Stomach (tissue), 8 donors: ENCODE measurements at regions not wholly inside any gene's neighbourhood (a gene's known extent, or its start where the extent isn't known, plus 50 kb on each side); places are given as distances from the start of the nearest gene placed in this dataset.

ENCODE experiments used
- DNase-seq, 2 donors: peaks; one replicate each; pipeline versions ENCODE4 v3.0.0 to v3.0.0-alpha.2; 2013 to 2019
- H3K27ac ChIP-seq, 5 donors: fragments of 200-600 bp in 4 of 5; sonication (generic) in 4 of 5; one replicate each; pipeline ENCODE4 v1.5.1; 2013 to 2019; ENCODE audit warnings: mild to moderate bottlenecking in 1 of 5, moderate library complexity in 1 of 5
- H3K27me3 ChIP-seq, 3 donors: fragments of 200-600 bp; sonication (generic); one replicate each; pipeline ENCODE4 v1.5.1; 2017 to 2019; ENCODE audit warnings: mixed run types in 1 of 3
- H3K36me3 ChIP-seq, 4 donors: fragments of 200-600 bp; sonication (generic); 1 replicate in 3 of 4; 2 replicates in 1 of 4; pipeline ENCODE4 v1.5.1; 2016 to 2019
- H3K4me1 ChIP-seq, 4 donors: fragments of 200-600 bp; sonication (generic); one replicate each; pipeline ENCODE4 v1.5.1; 2016 to 2019
- H3K4me3 ChIP-seq, 4 donors: fragments of 200-600 bp; sonication (generic) in 3 of 4; one replicate each; pipeline ENCODE4 v1.5.1; 2016 to 2019; ENCODE audit warnings: mild to moderate bottlenecking in 1 of 4
- H3K9me3 ChIP-seq, 4 donors: fragments of 200-600 bp; sonication (generic); one replicate each; pipeline ENCODE4 v1.5.1; 2016 to 2019
- CTCF ChIP-seq, 7 experiments: fragments of 450-650 bp in 4 of 7; fragments of 200-600 bp in 3 of 7; sonication (generic) in 3 of 7; IDR thresholded peaks; one replicate each; pipeline ENCODE4 v1.5.1; 2016 to 2019; ENCODE audit warnings: antibody characterized with exemption in 7 of 7, control low read depth in 2 of 7, mild to moderate bottlenecking in 1 of 7
- EP300 ChIP-seq: sonication (generic); formaldehyde crosslinking; IDR thresholded peaks from one replicate; pipeline ENCODE4 v1.6.1; 2017; ENCODE audit warnings: antibody characterized with exemption
- POLR2A ChIP-seq, 4 donors: fragments of 450-650 bp; IDR thresholded peaks; one replicate each; pipeline ENCODE4 v1.6.1; 2016; ENCODE audit warnings: antibody characterized with exemption in 4 of 4, control low read depth in 2 of 4, mild to moderate bottlenecking in 1 of 4, moderate library complexity in 1 of 4
- POLR2AphosphoS5 ChIP-seq, 3 donors: sonication (generic); formaldehyde crosslinking; IDR thresholded peaks; one replicate each; pipeline ENCODE4 v1.6.1; 2016; ENCODE audit warnings: antibody characterized with exemption in 3 of 3
- WGBS, 5 donors: extraction: QIAGEN DNeasy Blood & Tissue Kit in 3 of 5; methylation state at CpG; one replicate each; pipeline versions ENCODE4 v1.1.5 to v1.1.7; 2013 to 2018; 5-methylcytosine and 5-hydroxymethylcytosine counted together
- intact Hi-C: fragments of 100-400 bp; cut with DNase I; formaldehyde crosslinking; loops from one replicate; pipeline ENCODE4 v1.15.1; 2023; ENCODE audit warnings: low total_unique reads
- donor health status: healthy with polysubstance abuse.
- donor health status: Bipolar disorder and iron deficiency.
- donor health status: healthy.

DNA sequence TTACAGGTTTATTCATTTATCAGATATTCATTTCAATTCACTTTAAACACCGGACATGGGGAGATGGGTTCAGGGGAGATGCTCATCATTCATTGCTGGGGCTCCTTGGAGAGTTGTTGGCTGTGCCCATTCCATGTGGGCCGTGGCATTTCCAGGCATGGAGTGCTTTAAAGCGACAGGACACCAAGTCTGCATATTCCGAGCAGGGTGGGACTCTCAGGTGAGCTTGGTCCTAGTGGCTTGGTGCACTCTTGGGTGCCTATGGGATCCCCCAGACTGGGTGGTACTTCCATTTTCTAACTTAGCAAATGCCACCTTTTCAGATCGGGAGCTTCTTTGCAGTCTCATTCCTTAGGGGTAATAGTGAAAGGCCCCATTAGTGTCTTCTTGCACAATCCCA lies 619.5 kb upstream of the CADM1 start:
- Histone ChIP-seq H3K4me1 (no peaks in the 10 kb centered on the region), H3K36me3 (no peaks in the 10 kb centered on the region), H3K4me3 (no peak overlapping the region), H3K9me3 (no peaks in the 10 kb centered on the region), H3K27me3 (peaks cover 0 to 4% (median 0%) of the 10 kb centered on the region in 3 donors), H3K27ac (no peak overlapping the region)
- TF ChIP-seq POLR2AphosphoS5 (IDR thresholded peaks at IDR 0.05) = no peak
- TF ChIP-seq EP300 = no peak
- DNase-seq = no peak
- WGBS, 5 donors = 88 to 93% (median 89%) methylated on average over 5 of the region's 5 CpGs
- intact Hi-C loops = no loop called here

DNA sequence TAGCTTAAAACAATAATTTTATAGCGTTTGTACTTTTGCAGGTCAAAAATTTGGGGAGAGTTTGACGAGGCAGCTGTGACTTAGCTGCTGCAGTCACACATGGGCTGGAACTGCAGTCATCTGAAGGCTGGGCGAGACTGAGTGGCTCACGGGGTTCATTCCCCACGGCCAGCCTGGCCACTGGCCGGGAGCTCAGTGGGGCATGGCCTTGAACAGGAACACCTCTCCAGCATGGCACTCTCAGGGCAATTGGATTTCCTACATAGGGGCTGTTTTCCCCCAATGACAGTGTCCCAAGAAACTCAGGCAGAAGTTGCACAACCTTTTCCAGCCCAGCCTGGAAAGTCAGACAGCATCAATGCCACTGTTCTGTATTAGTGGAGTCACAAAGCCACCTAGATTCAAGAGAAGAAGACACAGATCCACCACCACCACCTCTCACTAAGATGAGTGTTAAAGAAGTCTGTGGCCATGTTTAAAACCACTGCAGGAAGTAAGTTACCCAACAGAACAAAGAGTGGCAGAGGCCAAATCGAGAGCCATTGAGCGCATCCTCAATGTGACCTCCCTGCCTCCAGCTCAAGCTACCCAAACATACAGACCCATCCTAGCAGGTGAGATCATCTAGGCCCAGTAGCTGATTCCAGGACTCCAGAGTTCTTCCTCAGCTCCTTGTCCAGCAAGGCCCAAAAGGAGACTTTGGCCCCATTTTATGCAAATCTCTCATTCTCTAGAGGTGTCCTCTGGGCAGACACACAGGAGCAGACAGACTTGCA lies 618.7 kb upstream of the CADM1 start:
- 78 to 88% (median 86%) methylated on average over 8 of the region's 8 CpGs for WGBS, 5 donors
- intact Hi-C loops = no loop called here
- no peak for TF ChIP-seq EP300
- TF ChIP-seq POLR2A (IDR thresholded peaks at IDR 0.05) = no peak
- no peak overlapping the region for H3K4me3 ChIP-seq
- no peaks in the 10 kb centered on the region for H3K9me3 ChIP-seq
- H3K27ac ChIP-seq = no peak overlapping the region
- no peak for DNase-seq
- H3K4me1 ChIP-seq = no peaks in the 10 kb centered on the region
- peaks cover 0 to 9% (median 0%) of the 10 kb centered on the region in 3 donors for H3K27me3 ChIP-seq
- H3K36me3 ChIP-seq = no peaks in the 10 kb centered on the region

- intact Hi-C loops = no loop called here
- no peak overlapping the region for H3K27ac ChIP-seq
- WGBS, 5 donors = 89 to 91% (median 90%) methylated on average over 11 of the region's 11 CpGs
These were observed 614.9 kb upstream of the CADM1 start for GRCh38 chr11:116119158-116119557.

DNA sequence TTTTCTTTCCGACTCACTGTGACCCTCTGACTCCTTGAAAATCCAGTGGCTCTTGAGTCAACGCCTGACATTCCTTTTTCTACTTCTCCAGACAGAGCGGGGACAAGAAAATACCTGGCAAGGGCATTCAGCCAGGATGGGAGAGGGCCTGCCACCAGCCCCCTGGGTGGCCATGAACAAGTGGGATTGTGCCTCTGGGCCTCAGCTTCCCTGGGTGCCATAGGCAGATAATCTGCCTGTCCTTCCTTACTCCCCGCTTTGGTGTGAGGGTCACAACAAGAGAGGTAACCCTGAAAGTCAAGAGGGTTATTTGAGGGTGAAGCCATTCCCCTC lies 613.9 kb upstream of the CADM1 start:
- intact Hi-C loops = no loop called here
- 50 to 70% (median 57%) methylated on average over 4 of the region's 4 CpGs for WGBS, 5 donors
- Histone ChIP-seq H3K27ac (no peak overlapping the region), H3K36me3 (no peaks in the 10 kb centered on the region), H3K9me3 (peaks cover 0 to 15% (median 12%) of the 10 kb centered on the region in 4 donors), H3K4me3 (no peak overlapping the region), H3K27me3 (peaks cover 0 to 17% (median 0%) of the 10 kb centered on the region in 3 donors), H3K4me1 (no peaks in the 10 kb centered on the region)
- TF ChIP-seq POLR2AphosphoS5 (IDR thresholded peaks at IDR 0.05) (no peak), CTCF (IDR thresholded peaks at IDR 0.05) (no peak), POLR2A (IDR thresholded peaks at IDR 0.05) (no peak), EP300 (no peak)
- no peak for DNase-seq

More at GRCh38 chr11:116119158-116119557, 614.9 kb upstream of the CADM1 start:
- H3K9me3 ChIP-seq = peaks cover 0 to 5% (median 1%) of the 10 kb centered on the region in 4 donors
- peaks cover 0 to 17% (median 0%) of the 10 kb centered on the region in 3 donors for H3K27me3 ChIP-seq
- no peaks in the 10 kb centered on the region for H3K4me1 ChIP-seq
- H3K4me3 ChIP-seq = no peak overlapping the region
- H3K36me3 ChIP-seq = no peaks in the 10 kb centered on the region
- TF ChIP-seq POLR2AphosphoS5 (IDR thresholded peaks at IDR 0.05) (no peak), CTCF (IDR thresholded peaks at IDR 0.05) (no peak), EP300 (no peak), POLR2A (IDR thresholded peaks at IDR 0.05) (no peak)
- no peak for DNase-seq

GRCh38 chr11:116117331-116118137 lies 613.3 kb upstream of the CADM1 start:
- Histone ChIP-seq H3K4me1 (no peaks in the 10 kb centered on the region), H3K9me3 (peaks cover 0 to 19% (median 16%) of the 10 kb centered on the region in 4 donors), H3K4me3 (no peak overlapping the region), H3K36me3 (no peaks in the 10 kb centered on the region), H3K27me3 (peaks cover 0 to 17% (median 0%) of the 10 kb centered on the region in 3 donors), H3K27ac (no peak overlapping the region)
- TF ChIP-seq EP300 = no peak
- no peak for TF ChIP-seq POLR2AphosphoS5 (IDR thresholded peaks at IDR 0.05)
- TF ChIP-seq POLR2A (IDR thresholded peaks at IDR 0.05) = no peak
- no peak for TF ChIP-seq CTCF (IDR thresholded peaks at IDR 0.05)
- WGBS, 5 donors = 71 to 84% (median 77%) methylated on average over 12 of the region's 12 CpGs
- no peak for DNase-seq
- intact Hi-C loops = no loop called here
